ENCODE measurements at regions not wholly inside any gene's neighbourhood (a gene's known extent, or its start where the extent isn't known, plus 50 kb on each side); places are given as distances from the start of the nearest gene placed in this dataset.

DNA sequence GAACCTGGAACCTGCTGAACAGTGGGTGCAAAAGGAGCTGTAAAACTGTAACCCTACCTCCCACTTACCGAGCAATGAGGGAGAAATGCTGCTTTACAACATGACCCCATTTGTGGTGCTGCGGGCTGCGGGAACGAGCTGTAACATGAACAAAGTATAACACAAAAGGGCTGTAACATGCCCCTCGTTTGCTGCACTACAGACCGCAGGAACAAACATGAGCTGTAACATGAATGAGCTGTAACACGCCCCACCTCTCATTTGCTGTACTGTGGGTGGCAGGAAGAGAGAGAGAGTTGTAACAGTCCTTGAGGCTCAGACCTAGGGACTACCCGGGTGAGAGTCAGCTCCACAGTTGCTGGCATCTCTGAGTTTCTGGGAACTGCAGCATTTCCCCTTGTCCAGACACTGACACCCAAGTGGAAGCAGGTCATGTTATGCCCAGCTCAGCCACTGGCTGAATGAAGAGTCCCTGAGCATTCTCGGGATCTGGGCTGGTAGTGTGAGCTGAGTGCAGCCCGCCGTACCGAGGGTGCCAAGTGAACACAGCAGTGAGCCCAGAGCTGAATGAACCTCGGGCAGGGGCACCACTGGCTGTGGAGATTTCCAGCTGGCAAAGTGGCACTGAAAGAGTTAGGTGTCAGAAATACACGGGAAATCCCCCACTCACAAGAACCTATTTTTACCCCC is 1385.3 kb upstream of the SPRY2 start:
- ChIA-PET POLR2A (no interaction called here), CTCF (no interaction called here)
- TF ChIP-seq, protein P1, sequence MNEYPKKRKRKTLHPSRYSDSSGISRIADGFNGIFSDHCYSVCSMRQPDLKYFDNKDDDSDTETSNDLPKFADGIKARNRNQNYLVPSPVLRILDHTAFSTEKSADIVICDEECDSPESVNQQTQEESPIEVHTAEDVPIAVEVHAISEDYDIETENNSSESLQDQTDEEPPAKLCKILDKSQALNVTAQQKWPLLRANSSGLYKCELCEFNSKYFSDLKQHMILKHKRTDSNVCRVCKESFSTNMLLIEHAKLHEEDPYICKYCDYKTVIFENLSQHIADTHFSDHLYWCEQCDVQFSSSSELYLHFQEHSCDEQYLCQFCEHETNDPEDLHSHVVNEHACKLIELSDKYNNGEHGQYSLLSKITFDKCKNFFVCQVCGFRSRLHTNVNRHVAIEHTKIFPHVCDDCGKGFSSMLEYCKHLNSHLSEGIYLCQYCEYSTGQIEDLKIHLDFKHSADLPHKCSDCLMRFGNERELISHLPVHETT (tag by site-specific recombination; IDR thresholded peaks at IDR 0.05): no peak
- TF ChIP-seq, protein P2, sequence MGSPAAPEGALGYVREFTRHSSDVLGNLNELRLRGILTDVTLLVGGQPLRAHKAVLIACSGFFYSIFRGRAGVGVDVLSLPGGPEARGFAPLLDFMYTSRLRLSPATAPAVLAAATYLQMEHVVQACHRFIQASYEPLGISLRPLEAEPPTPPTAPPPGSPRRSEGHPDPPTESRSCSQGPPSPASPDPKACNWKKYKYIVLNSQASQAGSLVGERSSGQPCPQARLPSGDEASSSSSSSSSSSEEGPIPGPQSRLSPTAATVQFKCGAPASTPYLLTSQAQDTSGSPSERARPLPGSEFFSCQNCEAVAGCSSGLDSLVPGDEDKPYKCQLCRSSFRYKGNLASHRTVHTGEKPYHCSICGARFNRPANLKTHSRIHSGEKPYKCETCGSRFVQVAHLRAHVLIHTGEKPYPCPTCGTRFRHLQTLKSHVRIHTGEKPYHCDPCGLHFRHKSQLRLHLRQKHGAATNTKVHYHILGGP (tag by site-specific recombination; IDR thresholded peaks at IDR 0.05): no peak
- no peak for TF ChIP-seq TCF7L2 (IDR thresholded peaks at IDR 0.05; ENCODE audit: borderline replicate concordance, low read depth, low read length)
- TF ChIP-seq KLF1 (tag by site-specific recombination; IDR thresholded peaks at IDR 0.05): no peak
- no peak for TF ChIP-seq ZNF777 (tag by site-specific recombination; IDR thresholded peaks at IDR 0.05; ENCODE audit: borderline replicate concordance)
- Histone ChIP-seq H3K4me3 (ENCODE audit: low read depth, low read length) (no peak overlapping the region), H3K27ac (ENCODE audit: extremely low read depth, low read depth, low read length) (no peak overlapping the region), H3K9me3 (ENCODE audit: control insufficient read depth, insufficient read depth, low read depth, low read length) (no peaks in the 10 kb centered on the region), H3K4me1 (ENCODE audit: control insufficient read depth, insufficient read depth, low read length) (no peaks in the 10 kb centered on the region), H3K36me3 (ENCODE audit: control insufficient read depth in 2 of 2, insufficient read depth in 1 of 2, low read length in 2 of 2) (no peaks in the 10 kb centered on the region)

DNA sequence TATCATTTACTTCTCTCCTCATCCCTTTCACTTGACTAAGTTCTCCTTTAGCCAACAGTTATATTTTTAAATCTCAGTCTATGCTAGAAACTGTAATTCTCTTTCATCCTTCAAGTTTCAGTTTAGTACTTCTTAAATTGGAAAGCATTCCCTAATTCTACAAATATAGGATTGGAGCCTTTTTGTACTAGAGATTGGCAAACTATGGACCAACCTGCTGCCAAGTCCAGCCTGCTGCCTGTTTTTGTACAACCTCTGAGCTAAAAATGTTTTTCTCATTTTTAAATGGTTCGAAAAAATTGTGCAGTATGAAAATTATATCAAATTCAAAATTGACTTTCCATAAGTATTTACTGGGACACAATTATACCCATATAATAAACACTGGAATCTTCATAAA is 1381.5 kb upstream of the SPRY2 start:
- Histone ChIP-seq H3K36me3 (ENCODE audit: control insufficient read depth in 2 of 2, insufficient read depth in 1 of 2, low read length in 2 of 2) (no peaks in the 10 kb centered on the region), H3K4me3 (ENCODE audit: low read depth, low read length) (no peak overlapping the region), H3K9me3 (ENCODE audit: control insufficient read depth, insufficient read depth, low read depth, low read length) (no peaks in the 10 kb centered on the region), H3K27ac (ENCODE audit: extremely low read depth, low read depth, low read length) (no peak overlapping the region), H3K4me1 (ENCODE audit: control insufficient read depth, insufficient read depth, low read length) (no peaks in the 10 kb centered on the region)
- CTCF ChIA-PET: no interaction called here
- no peak for TF ChIP-seq GLI2 (tag by site-specific recombination; IDR thresholded peaks at IDR 0.05; ENCODE audit: borderline replicate concordance, low read depth)
- no peak for TF ChIP-seq ZNF404 (tag by site-specific recombination; IDR thresholded peaks at IDR 0.05)
- TF ChIP-seq ZNF529 (tag by site-specific recombination; IDR thresholded peaks at IDR 0.05; ENCODE audit: insufficient replicate concordance): no peak
- no peak for TF ChIP-seq ZNF324 (tag by site-specific recombination; IDR thresholded peaks at IDR 0.05)
- TF ChIP-seq, protein P3, sequence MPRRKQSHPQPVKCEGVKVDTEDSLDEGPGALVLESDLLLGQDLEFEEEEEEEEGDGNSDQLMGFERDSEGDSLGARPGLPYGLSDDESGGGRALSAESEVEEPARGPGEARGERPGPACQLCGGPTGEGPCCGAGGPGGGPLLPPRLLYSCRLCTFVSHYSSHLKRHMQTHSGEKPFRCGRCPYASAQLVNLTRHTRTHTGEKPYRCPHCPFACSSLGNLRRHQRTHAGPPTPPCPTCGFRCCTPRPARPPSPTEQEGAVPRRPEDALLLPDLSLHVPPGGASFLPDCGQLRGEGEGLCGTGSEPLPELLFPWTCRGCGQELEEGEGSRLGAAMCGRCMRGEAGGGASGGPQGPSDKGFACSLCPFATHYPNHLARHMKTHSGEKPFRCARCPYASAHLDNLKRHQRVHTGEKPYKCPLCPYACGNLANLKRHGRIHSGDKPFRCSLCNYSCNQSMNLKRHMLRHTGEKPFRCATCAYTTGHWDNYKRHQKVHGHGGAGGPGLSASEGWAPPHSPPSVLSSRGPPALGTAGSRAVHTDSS (tag by site-specific recombination; IDR thresholded peaks at IDR 0.05): no peak
- no peak for TF ChIP-seq ZNF747 (tag by site-specific recombination; IDR thresholded peaks at IDR 0.05)
- TF ChIP-seq MYNN (tag by site-specific recombination; IDR thresholded peaks at IDR 0.05; ENCODE audit: borderline replicate concordance): no peak
- TF ChIP-seq, protein P4, sequence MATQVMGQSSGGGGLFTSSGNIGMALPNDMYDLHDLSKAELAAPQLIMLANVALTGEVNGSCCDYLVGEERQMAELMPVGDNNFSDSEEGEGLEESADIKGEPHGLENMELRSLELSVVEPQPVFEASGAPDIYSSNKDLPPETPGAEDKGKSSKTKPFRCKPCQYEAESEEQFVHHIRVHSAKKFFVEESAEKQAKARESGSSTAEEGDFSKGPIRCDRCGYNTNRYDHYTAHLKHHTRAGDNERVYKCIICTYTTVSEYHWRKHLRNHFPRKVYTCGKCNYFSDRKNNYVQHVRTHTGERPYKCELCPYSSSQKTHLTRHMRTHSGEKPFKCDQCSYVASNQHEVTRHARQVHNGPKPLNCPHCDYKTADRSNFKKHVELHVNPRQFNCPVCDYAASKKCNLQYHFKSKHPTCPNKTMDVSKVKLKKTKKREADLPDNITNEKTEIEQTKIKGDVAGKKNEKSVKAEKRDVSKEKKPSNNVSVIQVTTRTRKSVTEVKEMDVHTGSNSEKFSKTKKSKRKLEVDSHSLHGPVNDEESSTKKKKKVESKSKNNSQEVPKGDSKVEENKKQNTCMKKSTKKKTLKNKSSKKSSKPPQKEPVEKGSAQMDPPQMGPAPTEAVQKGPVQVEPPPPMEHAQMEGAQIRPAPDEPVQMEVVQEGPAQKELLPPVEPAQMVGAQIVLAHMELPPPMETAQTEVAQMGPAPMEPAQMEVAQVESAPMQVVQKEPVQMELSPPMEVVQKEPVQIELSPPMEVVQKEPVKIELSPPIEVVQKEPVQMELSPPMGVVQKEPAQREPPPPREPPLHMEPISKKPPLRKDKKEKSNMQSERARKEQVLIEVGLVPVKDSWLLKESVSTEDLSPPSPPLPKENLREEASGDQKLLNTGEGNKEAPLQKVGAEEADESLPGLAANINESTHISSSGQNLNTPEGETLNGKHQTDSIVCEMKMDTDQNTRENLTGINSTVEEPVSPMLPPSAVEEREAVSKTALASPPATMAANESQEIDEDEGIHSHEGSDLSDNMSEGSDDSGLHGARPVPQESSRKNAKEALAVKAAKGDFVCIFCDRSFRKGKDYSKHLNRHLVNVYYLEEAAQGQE (tag by site-specific recombination; IDR thresholded peaks at IDR 0.05): no peak
- TF ChIP-seq, protein P5, sequence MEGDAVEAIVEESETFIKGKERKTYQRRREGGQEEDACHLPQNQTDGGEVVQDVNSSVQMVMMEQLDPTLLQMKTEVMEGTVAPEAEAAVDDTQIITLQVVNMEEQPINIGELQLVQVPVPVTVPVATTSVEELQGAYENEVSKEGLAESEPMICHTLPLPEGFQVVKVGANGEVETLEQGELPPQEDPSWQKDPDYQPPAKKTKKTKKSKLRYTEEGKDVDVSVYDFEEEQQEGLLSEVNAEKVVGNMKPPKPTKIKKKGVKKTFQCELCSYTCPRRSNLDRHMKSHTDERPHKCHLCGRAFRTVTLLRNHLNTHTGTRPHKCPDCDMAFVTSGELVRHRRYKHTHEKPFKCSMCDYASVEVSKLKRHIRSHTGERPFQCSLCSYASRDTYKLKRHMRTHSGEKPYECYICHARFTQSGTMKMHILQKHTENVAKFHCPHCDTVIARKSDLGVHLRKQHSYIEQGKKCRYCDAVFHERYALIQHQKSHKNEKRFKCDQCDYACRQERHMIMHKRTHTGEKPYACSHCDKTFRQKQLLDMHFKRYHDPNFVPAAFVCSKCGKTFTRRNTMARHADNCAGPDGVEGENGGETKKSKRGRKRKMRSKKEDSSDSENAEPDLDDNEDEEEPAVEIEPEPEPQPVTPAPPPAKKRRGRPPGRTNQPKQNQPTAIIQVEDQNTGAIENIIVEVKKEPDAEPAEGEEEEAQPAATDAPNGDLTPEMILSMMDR (tag by site-specific recombination; IDR thresholded peaks at IDR 0.05): no peak
- TF ChIP-seq ZNF624 (tag by site-specific recombination; IDR thresholded peaks at IDR 0.05): no peak
- TF ChIP-seq, protein P6, sequence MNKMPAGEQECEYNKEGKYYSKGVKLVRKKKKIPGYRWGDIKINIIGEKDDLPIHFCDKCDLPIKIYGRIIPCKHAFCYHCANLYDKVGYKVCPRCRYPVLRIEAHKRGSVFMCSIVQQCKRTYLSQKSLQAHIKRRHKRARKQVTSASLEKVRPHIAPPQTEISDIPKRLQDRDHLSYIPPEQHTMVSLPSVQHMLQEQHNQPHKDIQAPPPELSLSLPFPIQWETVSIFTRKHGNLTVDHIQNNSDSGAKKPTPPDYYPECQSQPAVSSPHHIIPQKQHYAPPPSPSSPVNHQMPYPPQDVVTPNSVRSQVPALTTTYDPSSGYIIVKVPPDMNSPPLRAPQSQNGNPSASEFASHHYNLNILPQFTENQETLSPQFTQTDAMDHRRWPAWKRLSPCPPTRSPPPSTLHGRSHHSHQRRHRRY (tag by site-specific recombination; IDR thresholded peaks at IDR 0.05): no peak
- no peak for TF ChIP-seq ZNF423 (tag by site-specific recombination; IDR thresholded peaks at IDR 0.05)
- no peak for TF ChIP-seq OVOL3 (tag by site-specific recombination; IDR thresholded peaks at IDR 0.05)
- TF ChIP-seq ZNF155 (tag by site-specific recombination; IDR thresholded peaks at IDR 0.05): no peak
- POLR2A ChIA-PET: no interaction called here
